Neural progenitor cell (in vitro differentiated cells): ENCODE measurements at regions not wholly inside any gene's neighbourhood (a gene's known extent, or its start where the extent isn't known, plus 50 kb on each side); places are given as distances from the start of the nearest gene placed in this dataset.

Experiments
- DNase-seq: peaks from one replicate; pipeline ENCODE4 v3.0.0-alpha.2; 2016; ENCODE audit warnings: low spot score
- H2AFZ ChIP-seq: fragments of 200-600 bp; sonication (generic); replicated peaks from 2 replicates; pipeline ENCODE4 v1.6.1; 2016; ENCODE audit warnings: antibody characterized with exemption
- H3F3A ChIP-seq: fragments of 200-600 bp; sonication (generic); 2 replicates; pipeline ENCODE4 v1.6.1; 2016; ENCODE audit warnings: antibody characterized with exemption, low read depth
- H3K27ac ChIP-seq: fragments of 200-600 bp; sonication (generic); 2 replicates; pipeline ENCODE4 v1.5.1; 2016; ENCODE audit warnings: mild to moderate bottlenecking
- H3K27me3 ChIP-seq: fragments of 200-600 bp; sonication (generic); 2 replicates; pipeline ENCODE4 v1.6.1; 2016; ENCODE audit warnings: mild to moderate bottlenecking, moderate library complexity
- H3K36me3 ChIP-seq: fragments of 200-600 bp; sonication (generic); 2 replicates; pipeline ENCODE4 v1.5.1; 2016
- H3K4me1 ChIP-seq: fragments of 200-600 bp; sonication (generic); 2 replicates; pipeline ENCODE4 v1.6.1; 2016; ENCODE audit warnings: mixed run types
- H3K4me2 ChIP-seq: fragments of 200-600 bp; sonication (generic); 2 replicates; pipeline ENCODE4 v1.6.1; 2016
- H3K4me3 ChIP-seq: fragments of 200-600 bp; sonication (generic); 2 replicates; pipeline ENCODE4 v1.5.1; 2016
- H3K79me2 ChIP-seq: fragments of 200-600 bp; sonication (generic); 2 replicates; pipeline ENCODE4 v1.6.1; 2016; ENCODE audit warnings: low read depth
- H3K9ac ChIP-seq: fragments of 200-600 bp; sonication (generic); 2 replicates; pipeline ENCODE4 v1.6.1; 2016
- H3K9me3 ChIP-seq: fragments of 200-600 bp; sonication (generic); 2 replicates; pipeline ENCODE4 v1.5.1; 2016; ENCODE audit warnings: low read depth
- H4K20me1 ChIP-seq: fragments of 200-600 bp; sonication (generic); 2 replicates; pipeline ENCODE4 v1.6.1; 2016; ENCODE audit warnings: low read depth
- H3K27ac Mint-ChIP-seq: 3 replicates; pipeline ENCODE4 v1.8.0; 2021; ENCODE audit warnings: mixed read lengths
- H3K27me3 Mint-ChIP-seq: 2 replicates; pipeline ENCODE4 v1.8.0; 2022; ENCODE audit warnings: low read depth, mild to moderate bottlenecking, inconsistent platforms, moderate library complexity, mixed read lengths; ENCODE audit not compliant: insufficient read depth
- H3K36me3 Mint-ChIP-seq: 3 replicates; pipeline ENCODE4 v1.8.0; 2021; ENCODE audit warnings: mixed read lengths
- H3K4me1 Mint-ChIP-seq: 3 replicates; pipeline ENCODE4 v1.8.0; 2021; ENCODE audit warnings: mixed read lengths
- H3K4me3 Mint-ChIP-seq: 3 replicates; pipeline ENCODE4 v1.8.0; 2021; ENCODE audit warnings: mild to moderate bottlenecking, moderate library complexity, mixed read lengths
- H3K9me3 Mint-ChIP-seq: 3 replicates; pipeline ENCODE4 v1.8.0; 2020; ENCODE audit warnings: mixed read lengths
- CTCF ChIP-seq: fragments of 200-600 bp; sonication (generic); IDR thresholded peaks from 2 replicates; pipeline ENCODE4 v1.5.1; 2017; ENCODE audit warnings: antibody characterized with exemption, mild to moderate bottlenecking
- EZH2 ChIP-seq: fragments of 200-600 bp; sonication (generic); IDR thresholded peaks from 2 replicates; pipeline ENCODE4 v1.6.1; 2017; ENCODE audit warnings: antibody characterized with exemption, mild to moderate bottlenecking, moderate library complexity
- EZH2phosphoT487 ChIP-seq: fragments of 200-600 bp; sonication (generic); IDR thresholded peaks from 2 replicates; pipeline ENCODE4 v1.6.1; 2017; ENCODE audit warnings: antibody characterized with exemption

GRCh38 chr16:74070237-74070636 is 226.4 kb upstream of the PSMD7 start:
- Histone ChIP-seq H3K79me2 (no peaks in the 10 kb centered on the region), H3F3A (no peaks in the 10 kb centered on the region), H3K27me3 (no peaks in the 10 kb centered on the region), H3K27ac (no peak overlapping the region), H3K36me3 (no peaks in the 10 kb centered on the region), H3K9ac (no peak overlapping the region), H3K9me3 (peaks cover 4% of the 10 kb centered on the region), H3K4me2 (no peak overlapping the region), H3K4me1 (peaks cover 21% of the 10 kb centered on the region), H4K20me1 (no peaks in the 10 kb centered on the region), H3K4me3 (no peak overlapping the region), H2AFZ (no peak overlapping the region)
- Mint-ChIP-seq H3K27ac (no peak overlapping the region), H3K4me3 (no peak overlapping the region), H3K27me3 (peaks cover 3% of the 10 kb centered on the region), H3K4me1 (peaks cover 39% of the 10 kb centered on the region), H3K9me3 (peaks cover 15% of the 10 kb centered on the region), H3K36me3 (no peaks in the 10 kb centered on the region)
- TF ChIP-seq EZH2 (no peak), CTCF (no peak), EZH2phosphoT487 (no peak)
- DNase-seq: no peak

GRCh38 chr16:74064120-74064735 is 232.4 kb upstream of the PSMD7 start:
- H3K4me1 Mint-ChIP-seq: peaks cover 38% of the 10 kb centered on the region
- H3K27ac Mint-ChIP-seq: no peak overlapping the region
- H3K9me3 Mint-ChIP-seq: peaks cover 11% of the 10 kb centered on the region

GRCh38 chr16:74053826-74054225 is 242.8 kb upstream of the PSMD7 start:
- H3K9me3 Mint-ChIP-seq: peaks cover 18% of the 10 kb centered on the region
- H3K4me3 Mint-ChIP-seq: no peak overlapping the region
- no peak for DNase-seq
- H3K9me3 ChIP-seq: no peaks in the 10 kb centered on the region
- no peaks in the 10 kb centered on the region for H3K27me3 Mint-ChIP-seq
- H3K36me3 ChIP-seq: no peaks in the 10 kb centered on the region
- H2AFZ ChIP-seq: no peak overlapping the region
- peaks cover 5% of the 10 kb centered on the region for H3K4me1 Mint-ChIP-seq
- TF ChIP-seq EZH2: no peak
- TF ChIP-seq CTCF: no peak
- no peak for TF ChIP-seq EZH2phosphoT487
- no peaks in the 10 kb centered on the region for H3K79me2 ChIP-seq
- H3K27me3 ChIP-seq: no peaks in the 10 kb centered on the region
- no peaks in the 10 kb centered on the region for H3K36me3 Mint-ChIP-seq
- H3F3A ChIP-seq: no peaks in the 10 kb centered on the region
- no peaks in the 10 kb centered on the region for H3K4me1 ChIP-seq
- no peak overlapping the region for H3K9ac ChIP-seq
- no peaks in the 10 kb centered on the region for H4K20me1 ChIP-seq
- no peak overlapping the region for H3K27ac Mint-ChIP-seq
- H3K4me2 ChIP-seq: no peak overlapping the region
- no peak overlapping the region for H3K27ac ChIP-seq
- no peak overlapping the region for H3K4me3 ChIP-seq

More at GRCh38 chr16:74064120-74064735, 232.4 kb upstream of the PSMD7 start:
- H3K27me3 ChIP-seq: no peaks in the 10 kb centered on the region
- DNase-seq: no peak
- peaks cover 2% of the 10 kb centered on the region for H3K27me3 Mint-ChIP-seq
- no peaks in the 10 kb centered on the region for H3F3A ChIP-seq
- H3K27ac ChIP-seq: no peak overlapping the region
- no peak overlapping the region for H3K4me3 ChIP-seq
- H3K36me3 ChIP-seq: peaks cover 4% of the 10 kb centered on the region
- no peaks in the 10 kb centered on the region for H3K9me3 ChIP-seq
- peaks cover 31% of the 10 kb centered on the region for H3K4me1 ChIP-seq
- H3K36me3 Mint-ChIP-seq: no peaks in the 10 kb centered on the region
- H3K4me3 Mint-ChIP-seq: no peak overlapping the region
- no peaks in the 10 kb centered on the region for H4K20me1 ChIP-seq
- H2AFZ ChIP-seq: no peak overlapping the region
- no peak for TF ChIP-seq EZH2phosphoT487
- no peak for TF ChIP-seq EZH2
- TF ChIP-seq CTCF: no peak
- no peak overlapping the region for H3K4me2 ChIP-seq
- no peak overlapping the region for H3K9ac ChIP-seq
- no peaks in the 10 kb centered on the region for H3K79me2 ChIP-seq
